GM19328 (cell line): ENCODE measurements at regions not wholly inside any gene's neighbourhood (a gene's known extent, or its start where the extent isn't known, plus 50 kb on each side); places are given as distances from the start of the nearest gene placed in this dataset.

Experiments used
- ATAC-seq: cut with Tn5 transposase; IDR thresholded peaks from one replicate; pipeline ENCODE4 v1.9.1; 2021; ENCODE audit warnings: mild to moderate bottlenecking, moderate library complexity; ENCODE audit not compliant: unreplicated experiment

- ATAC-seq = no peak
Measured at GRCh38 chr13:84528408-84529070, 646.3 kb upstream of the SLITRK1 start.

- ATAC-seq = no peak
Measured at GRCh38 chr13:84525865-84526264, 643.6 kb upstream of the SLITRK1 start.

- no peak for ATAC-seq
Measured at GRCh38 chr13:84524586-84524985, 642.3 kb upstream of the SLITRK1 start.

GRCh38 chr13:84500016-84500415 lies 617.7 kb upstream of the SLITRK1 start:
- no peak for ATAC-seq

GRCh38 chr13:84497613-84498012 lies 615.3 kb upstream of the SLITRK1 start:
- ATAC-seq = no peak

- no peak for ATAC-seq
Measured at GRCh38 chr13:84491952-84492351, 609.7 kb upstream of the SLITRK1 start.

GRCh38 chr13:84487752-84488151 lies 605.5 kb upstream of the SLITRK1 start:
- no peak for ATAC-seq

- ATAC-seq = no peak
Measured at GRCh38 chr13:84481958-84482357, 599.7 kb upstream of the SLITRK1 start.

- ATAC-seq = no peak
Measured at GRCh38 chr13:84479656-84480055, 597.4 kb upstream of the SLITRK1 start.

- no peak for ATAC-seq
Measured at GRCh38 chr13:84470528-84470927, 588.3 kb upstream of the SLITRK1 start.

- ATAC-seq = no peak
Measured at GRCh38 chr13:84466461-84466860, 584.2 kb upstream of the SLITRK1 start.

GRCh38 chr13:84460989-84461388 lies 578.7 kb upstream of the SLITRK1 start:
- no peak for ATAC-seq

- ATAC-seq = no peak
Measured at GRCh38 chr13:84455143-84455905, 573.0 kb upstream of the SLITRK1 start.

GRCh38 chr13:84447640-84447978 lies 565.3 kb upstream of the SLITRK1 start:
- ATAC-seq = no peak

GRCh38 chr13:84446972-84447639 lies 564.8 kb upstream of the SLITRK1 start:
- ATAC-seq = no peak

GRCh38 chr13:84445776-84446175 lies 563.5 kb upstream of the SLITRK1 start:
- no peak for ATAC-seq

- no peak for ATAC-seq
Measured at GRCh38 chr13:84443463-84443862, 561.2 kb upstream of the SLITRK1 start.

GRCh38 chr13:84439108-84439507 lies 556.8 kb upstream of the SLITRK1 start:
- ATAC-seq = no peak

- no peak for ATAC-seq
Measured at GRCh38 chr13:84433024-84433423, 550.8 kb upstream of the SLITRK1 start.

GRCh38 chr13:84431646-84432045 lies 549.4 kb upstream of the SLITRK1 start:
- ATAC-seq = no peak

GRCh38 chr13:84430446-84430845 lies 548.2 kb upstream of the SLITRK1 start:
- no peak for ATAC-seq

GRCh38 chr13:84430015-84430414 lies 547.7 kb upstream of the SLITRK1 start:
- ATAC-seq = no peak
